CD4-positive, alpha-beta T cell (primary cell): ENCODE measurements at regions not wholly inside any gene's neighbourhood (a gene's known extent, or its start where the extent isn't known, plus 50 kb on each side); places are given as distances from the start of the nearest gene placed in this dataset.

Experiments
- ATAC-seq: fragments of 200-7000 bp; cut with Tn5 transposase; one replicate; pipeline ENCODE4 v1.10.0; 2022; ENCODE audit warnings: mild to moderate bottlenecking; ENCODE audit not compliant: poor library complexity
- CTCF ChIA-PET: fragments of 350-600 bp; sonication (Branson Sonifier 250); formaldehyde crosslinking; loops from one replicate; lab custom pipeline; 2021; ENCODE audit warnings: antibody characterized with exemption, inconsistent platforms; lab: Charles Lee
- POLR2A ChIA-PET: fragments of 350-600 bp; sonication (Branson Sonifier 250); formaldehyde crosslinking; loops from one replicate; lab custom pipeline; 2021; ENCODE audit warnings: antibody characterized with exemption, inconsistent platforms; lab: Charles Lee
- DNase-seq, 14 experiments: peaks; one replicate each; pipeline ENCODE4 v3.0.0-alpha.2; 2013 to 2020; ENCODE audit warnings: mixed read lengths in 2 of 14
- H3K27ac ChIP-seq, 2 donors: one replicate each; pipeline versions ENCODE4 v1.5.1 to v1.7.0; 2013; ENCODE audit warnings: low read length in 2 of 2, low read depth in 1 of 2, mild to moderate bottlenecking in 1 of 2
- H3K27me3 ChIP-seq, 2 experiments: 1 replicate in 1 of 2; 2 replicates in 1 of 2; pipeline versions ENCODE4 v1.6.1 to v1.7.0; 2013; ENCODE audit warnings: low read length in 2 of 2, control low read depth in 1 of 2, mild to moderate bottlenecking in 1 of 2, moderate library complexity in 1 of 2; ENCODE audit not compliant: insufficient read depth in 2 of 2, control insufficient read depth in 1 of 2
- H3K36me3 ChIP-seq: one replicate; pipeline ENCODE4 v1.6.1; 2013; ENCODE audit warnings: low read length, control low read depth; ENCODE audit not compliant: insufficient read depth
- H3K4me1 ChIP-seq: one replicate; pipeline ENCODE4 v1.6.1; 2013; ENCODE audit warnings: low read length, control low read depth; ENCODE audit not compliant: insufficient read depth
- H3K4me3 ChIP-seq: one replicate; pipeline ENCODE4 v1.5.1; 2013; ENCODE audit warnings: mild to moderate bottlenecking, low read length, moderate library complexity
- H3K9me3 ChIP-seq, 2 experiments: 1 replicate in 1 of 2; 2 replicates in 1 of 2; pipeline versions ENCODE4 v1.6.1 to v1.7.0; 2013; ENCODE audit warnings: low read length in 2 of 2, mild to moderate bottlenecking in 2 of 2, control low read depth in 1 of 2, moderate library complexity in 1 of 2; ENCODE audit not compliant: control insufficient read depth in 1 of 2, insufficient read depth in 1 of 2
- H3K27ac Mint-ChIP-seq: one replicate; pipeline ENCODE4 v1.8.0; 2020; ENCODE audit warnings: mixed read lengths
- H3K27me3 Mint-ChIP-seq: one replicate; pipeline ENCODE4 v1.8.0; 2021; ENCODE audit warnings: mixed read lengths
- H3K36me3 Mint-ChIP-seq: one replicate; pipeline ENCODE4 v1.8.0; 2021; ENCODE audit warnings: low read depth, mixed read lengths
- H3K4me1 Mint-ChIP-seq: one replicate; pipeline ENCODE4 v1.8.0; 2021; ENCODE audit warnings: low read depth, mixed read lengths
- H3K4me3 Mint-ChIP-seq: one replicate; pipeline ENCODE4 v1.8.0; 2020; ENCODE audit warnings: mild to moderate bottlenecking, mixed read lengths
- H3K9me3 Mint-ChIP-seq: one replicate; pipeline ENCODE4 v1.8.0; 2020; ENCODE audit warnings: mixed read lengths
- CTCF ChIP-seq: fragments of 200-600 bp; IDR thresholded peaks from one replicate; pipeline ENCODE4 v1.8.0; 2022; ENCODE audit warnings: antibody characterized with exemption, mild to moderate bottlenecking
- intact Hi-C, 2 experiments: fragments of 100-400 bp; cut with DNase I in 1 of 2; cut with micrococcal nuclease in 1 of 2; formaldehyde crosslinking; loops; one replicate each; pipeline versions ENCODE4 v1.15.1 to v1.9.0; 2023 to 2025; cut with DNase I, micrococcal nuclease

- no peak overlapping the region for H3K4me3 Mint-ChIP-seq
Measured at GRCh38 chr6:22081709-22082108, 215.1 kb downstream of the PRL start.

GRCh38 chr6:22082218-22082617, 214.6 kb downstream of the PRL start:
- ChIA-PET CTCF (no interaction called here), POLR2A (no interaction called here)
- ATAC-seq (no peak), DNase-seq (no peak)
- Histone ChIP-seq H3K9me3 (no peaks in the 10 kb centered on the region), H3K27me3 (no peaks in the 10 kb centered on the region), H3K4me1 (no peaks in the 10 kb centered on the region), H3K27ac (no peak overlapping the region), H3K4me3 (no peak overlapping the region), H3K36me3 (no peaks in the 10 kb centered on the region)
- Mint-ChIP-seq H3K27ac (no peak overlapping the region), H3K27me3 (no peaks in the 10 kb centered on the region), H3K4me3 (no peak overlapping the region), H3K36me3 (no peaks in the 10 kb centered on the region), H3K4me1 (no peaks in the 10 kb centered on the region), H3K9me3 (peaks cover 3% of the 10 kb centered on the region)
- intact Hi-C loops: no loop called here
- TF ChIP-seq CTCF: no peak

More at GRCh38 chr6:22081709-22082108, 215.1 kb downstream of the PRL start:
- intact Hi-C loops: no loop called here
- no peak overlapping the region for H3K27ac Mint-ChIP-seq
- CTCF ChIA-PET: no interaction called here
- no peak overlapping the region for H3K4me3 ChIP-seq
- no peaks in the 10 kb centered on the region for H3K9me3 ChIP-seq
- no peak for TF ChIP-seq CTCF
- no peaks in the 10 kb centered on the region for H3K4me1 Mint-ChIP-seq
- no peaks in the 10 kb centered on the region for H3K36me3 Mint-ChIP-seq
- H3K4me1 ChIP-seq: no peaks in the 10 kb centered on the region
- POLR2A ChIA-PET: no interaction called here
- DNase-seq: no peak
- H3K27me3 ChIP-seq: no peaks in the 10 kb centered on the region
- ATAC-seq: no peak
- H3K36me3 ChIP-seq: no peaks in the 10 kb centered on the region
- H3K27ac ChIP-seq: no peak overlapping the region
- H3K27me3 Mint-ChIP-seq: no peaks in the 10 kb centered on the region
- H3K9me3 Mint-ChIP-seq: peaks cover 3% of the 10 kb centered on the region

GRCh38 chr6:22083119-22083518, 213.7 kb downstream of the PRL start:
- H3K9me3 Mint-ChIP-seq: peaks cover 3% of the 10 kb centered on the region
- ChIA-PET CTCF (no interaction called here), POLR2A (no interaction called here)
- Histone ChIP-seq H3K36me3 (no peaks in the 10 kb centered on the region), H3K9me3 (no peaks in the 10 kb centered on the region), H3K27me3 (no peaks in the 10 kb centered on the region), H3K4me1 (no peaks in the 10 kb centered on the region), H3K4me3 (no peak overlapping the region), H3K27ac (no peak overlapping the region)
- no peaks in the 10 kb centered on the region for H3K36me3 Mint-ChIP-seq
- TF ChIP-seq CTCF: no peak
- intact Hi-C loops: no loop called here
- no peaks in the 10 kb centered on the region for H3K27me3 Mint-ChIP-seq
- DNase-seq (no peak), ATAC-seq (no peak)
- no peak overlapping the region for H3K27ac Mint-ChIP-seq
- peaks cover 2% of the 10 kb centered on the region for H3K4me1 Mint-ChIP-seq
- no peak overlapping the region for H3K4me3 Mint-ChIP-seq
